T-helper 1 cell treated with Interleukin-12 subunit alpha and Interleukin-12 subunit beta and Interleukin-4 antibody, amounts not matched to agents 30 μg/mL and 1 μg/mL, for 36 hours (primary cell): ENCODE measurements at regions not wholly inside any gene's neighbourhood (a gene's known extent, or its start where the extent isn't known, plus 50 kb on each side); places are given as distances from the start of the nearest gene placed in this dataset.
"Not testable (repeated sequence)": the region's sequence is repeated elsewhere in the genome, so short reads cannot be mapped to it uniquely, and the experiment has no call there.

Source experiments
- H3K27ac Mint-ChIP-seq: one replicate; pipeline ENCODE4 v1.8.0; 2021; ENCODE audit warnings: mild to moderate bottlenecking, mixed read lengths
- H3K27me3 Mint-ChIP-seq: one replicate; pipeline ENCODE4 v1.8.0; 2021; ENCODE audit warnings: low read depth, mixed read lengths
- H3K36me3 Mint-ChIP-seq: one replicate; pipeline ENCODE4 v1.8.0; 2021; ENCODE audit warnings: low read depth, mixed read lengths
- H3K4me1 Mint-ChIP-seq: one replicate; pipeline ENCODE4 v1.8.0; 2021; ENCODE audit warnings: low read depth, mixed read lengths
- H3K4me3 Mint-ChIP-seq: one replicate; pipeline ENCODE4 v1.8.0; 2021; ENCODE audit warnings: mild to moderate bottlenecking, moderate library complexity, mixed read lengths
- H3K9me3 Mint-ChIP-seq: one replicate; pipeline ENCODE4 v1.8.0; 2021; ENCODE audit warnings: mixed read lengths

GRCh38 chrX:129007631-129008030 lies 515.7 kb downstream of the SMARCA1 start:
- Mint-ChIP-seq H3K36me3 (no peaks in the 10 kb centered on the region), H3K27ac (no peak overlapping the region), H3K27me3 (no peaks in the 10 kb centered on the region), H3K9me3 (no peaks in the 10 kb centered on the region), H3K4me3 (no peak overlapping the region), H3K4me1 (no peaks in the 10 kb centered on the region)

GRCh38 chrX:129006491-129006890 lies 516.8 kb downstream of the SMARCA1 start:
- H3K36me3 Mint-ChIP-seq, result no peaks in the 10 kb centered on the region
- H3K4me3 Mint-ChIP-seq, result no peak overlapping the region
- H3K9me3 Mint-ChIP-seq, result no peaks in the 10 kb centered on the region
- H3K4me1 Mint-ChIP-seq, result no peaks in the 10 kb centered on the region
- H3K27me3 Mint-ChIP-seq, result no peaks in the 10 kb centered on the region
- no peak overlapping the region for H3K27ac Mint-ChIP-seq

GRCh38 chrX:129000797-129001196 lies 522.5 kb downstream of the SMARCA1 start:
- no peaks in the 10 kb centered on the region for H3K27me3 Mint-ChIP-seq
- no peaks in the 10 kb centered on the region for H3K4me1 Mint-ChIP-seq
- no peak overlapping the region for H3K27ac Mint-ChIP-seq
- H3K36me3 Mint-ChIP-seq, result no peaks in the 10 kb centered on the region
- no peak overlapping the region for H3K4me3 Mint-ChIP-seq
- no peaks in the 10 kb centered on the region for H3K9me3 Mint-ChIP-seq

- no peaks in the 10 kb centered on the region for H3K27me3 Mint-ChIP-seq
Observed at GRCh38 chrX:129000018-129000417, 523.3 kb downstream of the SMARCA1 start.

GRCh38 chrX:128992107-128992971 lies 531.0 kb downstream of the SMARCA1 start:
- no peak overlapping the region for H3K27ac Mint-ChIP-seq
- H3K27me3 Mint-ChIP-seq, result no peaks in the 10 kb centered on the region
- no peaks in the 10 kb centered on the region for H3K4me1 Mint-ChIP-seq
- no peaks in the 10 kb centered on the region for H3K36me3 Mint-ChIP-seq
- no peak overlapping the region for H3K4me3 Mint-ChIP-seq
- peaks cover 8% of the 10 kb centered on the region for H3K9me3 Mint-ChIP-seq

More at GRCh38 chrX:129000018-129000417, 523.3 kb downstream of the SMARCA1 start:
- Mint-ChIP-seq H3K36me3 (no peaks in the 10 kb centered on the region), H3K9me3 (no peaks in the 10 kb centered on the region), H3K27ac (no peak overlapping the region), H3K4me1 (no peaks in the 10 kb centered on the region), H3K4me3 (no peak overlapping the region)

- no peaks in the 10 kb centered on the region for H3K4me1 Mint-ChIP-seq
- H3K9me3 Mint-ChIP-seq, result no peaks in the 10 kb centered on the region
- H3K36me3 Mint-ChIP-seq, result no peaks in the 10 kb centered on the region
- no peaks in the 10 kb centered on the region for H3K27me3 Mint-ChIP-seq
- no peak overlapping the region for H3K4me3 Mint-ChIP-seq
- no peak overlapping the region for H3K27ac Mint-ChIP-seq
Observed at GRCh38 chrX:128975745-128976144, 547.5 kb downstream of the SMARCA1 start.

- H3K36me3 Mint-ChIP-seq, result no peaks in the 10 kb centered on the region
- no peaks in the 10 kb centered on the region for H3K4me1 Mint-ChIP-seq
- no peaks in the 10 kb centered on the region for H3K9me3 Mint-ChIP-seq
- H3K4me3 Mint-ChIP-seq, result no peak overlapping the region
- no peaks in the 10 kb centered on the region for H3K27me3 Mint-ChIP-seq
- H3K27ac Mint-ChIP-seq, result no peak overlapping the region
Observed at GRCh38 chrX:128973033-128973432, 550.3 kb downstream of the SMARCA1 start.

GRCh38 chrX:128961290-128961689 lies 562.0 kb downstream of the SMARCA1 start:
- no peaks in the 10 kb centered on the region for H3K9me3 Mint-ChIP-seq
- H3K27ac Mint-ChIP-seq, result no peak overlapping the region
- H3K36me3 Mint-ChIP-seq, result no peaks in the 10 kb centered on the region

GRCh38 chrX:128954697-128955096 lies 568.6 kb downstream of the SMARCA1 start:
- not testable (repeated sequence) for H3K4me3 Mint-ChIP-seq, H3K4me1 Mint-ChIP-seq, H3K36me3 Mint-ChIP-seq, H3K27me3 Mint-ChIP-seq, H3K27ac Mint-ChIP-seq
- H3K9me3 Mint-ChIP-seq, result peaks cover 11% of the 10 kb centered on the region

More at GRCh38 chrX:128961290-128961689, 562.0 kb downstream of the SMARCA1 start:
- Mint-ChIP-seq H3K4me1 (no peaks in the 10 kb centered on the region), H3K27me3 (no peaks in the 10 kb centered on the region), H3K4me3 (no peak overlapping the region)

GRCh38 chrX:128931071-128931470 lies 592.2 kb downstream of the SMARCA1 start:
- H3K27ac Mint-ChIP-seq, result no peak overlapping the region
- no peaks in the 10 kb centered on the region for H3K27me3 Mint-ChIP-seq
- no peaks in the 10 kb centered on the region for H3K36me3 Mint-ChIP-seq
- H3K4me3 Mint-ChIP-seq, result no peak overlapping the region
- no peaks in the 10 kb centered on the region for H3K9me3 Mint-ChIP-seq
- H3K4me1 Mint-ChIP-seq, result no peaks in the 10 kb centered on the region

- Mint-ChIP-seq H3K4me1 (no peaks in the 10 kb centered on the region), H3K4me3 (no peak overlapping the region), H3K9me3 (no peaks in the 10 kb centered on the region), H3K36me3 (no peaks in the 10 kb centered on the region), H3K27ac (no peak overlapping the region), H3K27me3 (no peaks in the 10 kb centered on the region)
Observed at GRCh38 chrX:128929271-128930057, 593.8 kb downstream of the SMARCA1 start.

- Mint-ChIP-seq H3K4me3 (no peak overlapping the region), H3K4me1 (no peaks in the 10 kb centered on the region), H3K36me3 (no peaks in the 10 kb centered on the region), H3K9me3 (no peaks in the 10 kb centered on the region), H3K27me3 (no peaks in the 10 kb centered on the region), H3K27ac (no peak overlapping the region)
Observed at GRCh38 chrX:128928636-128929035, 594.7 kb downstream of the SMARCA1 start.

GRCh38 chrX:128927363-128927762 lies 595.9 kb downstream of the SMARCA1 start:
- H3K36me3 Mint-ChIP-seq, result no peaks in the 10 kb centered on the region
- H3K27me3 Mint-ChIP-seq, result no peaks in the 10 kb centered on the region
- H3K4me3 Mint-ChIP-seq, result no peak overlapping the region
- no peak overlapping the region for H3K27ac Mint-ChIP-seq
- no peaks in the 10 kb centered on the region for H3K4me1 Mint-ChIP-seq
- H3K9me3 Mint-ChIP-seq, result no peaks in the 10 kb centered on the region

- no peaks in the 10 kb centered on the region for H3K27me3 Mint-ChIP-seq
- no peaks in the 10 kb centered on the region for H3K4me1 Mint-ChIP-seq
- no peak overlapping the region for H3K4me3 Mint-ChIP-seq
- H3K9me3 Mint-ChIP-seq, result no peaks in the 10 kb centered on the region
- H3K36me3 Mint-ChIP-seq, result no peaks in the 10 kb centered on the region
- H3K27ac Mint-ChIP-seq, result no peak overlapping the region
Observed at GRCh38 chrX:128906753-128907152, 616.5 kb downstream of the SMARCA1 start.

GRCh38 chrX:128901018-128901417 lies 622.3 kb downstream of the SMARCA1 start:
- no peaks in the 10 kb centered on the region for H3K36me3 Mint-ChIP-seq
- H3K4me1 Mint-ChIP-seq, result no peaks in the 10 kb centered on the region
- H3K9me3 Mint-ChIP-seq, result no peaks in the 10 kb centered on the region
- no peak overlapping the region for H3K27ac Mint-ChIP-seq
- no peaks in the 10 kb centered on the region for H3K27me3 Mint-ChIP-seq
- no peak overlapping the region for H3K4me3 Mint-ChIP-seq
